PC-9 (cell line): ENCODE measurements at regions not wholly inside any gene's neighbourhood (a gene's known extent, or its start where the extent isn't known, plus 50 kb on each side); places are given as distances from the start of the nearest gene placed in this dataset.

ENCODE experiments used
- EZH2 ChIP-seq: fragments of 200-600 bp; sonication (generic); IDR thresholded peaks from 2 replicates; pipeline ENCODE4 v1.8.0; 2017; ENCODE audit warnings: antibody characterized with exemption, low read depth
- TF ChIP-seq, protein P1 (sequence below): fragments of 200-600 bp; sonication (generic); conservative IDR thresholded peaks from 2 replicates; pipeline ENCODE4 v1.6.1; 2017; ENCODE audit warnings: mixed run types, antibody characterized with exemption, mild to moderate bottlenecking, moderate library complexity

DNA sequence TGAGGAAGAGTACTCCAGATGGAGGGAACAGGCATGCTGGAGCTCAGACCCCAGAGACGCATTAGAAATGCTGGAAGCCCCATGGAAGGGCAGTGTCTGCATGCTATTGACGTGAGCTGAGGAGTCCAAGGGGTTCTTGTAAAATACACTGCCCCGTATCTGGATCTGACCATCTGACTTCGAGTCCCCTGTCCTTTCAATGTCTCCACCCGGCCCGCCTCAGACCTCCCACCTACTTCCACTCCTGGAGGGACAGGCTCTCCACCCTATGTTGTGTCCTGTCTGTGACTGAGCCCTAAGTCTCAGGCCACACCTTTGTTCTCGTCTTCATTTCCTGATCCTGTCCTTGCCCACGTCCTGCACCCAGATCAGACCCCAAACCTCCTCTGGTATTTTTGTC is 496.3 kb downstream of the CDH26 start:
- TF ChIP-seq, protein P1, sequence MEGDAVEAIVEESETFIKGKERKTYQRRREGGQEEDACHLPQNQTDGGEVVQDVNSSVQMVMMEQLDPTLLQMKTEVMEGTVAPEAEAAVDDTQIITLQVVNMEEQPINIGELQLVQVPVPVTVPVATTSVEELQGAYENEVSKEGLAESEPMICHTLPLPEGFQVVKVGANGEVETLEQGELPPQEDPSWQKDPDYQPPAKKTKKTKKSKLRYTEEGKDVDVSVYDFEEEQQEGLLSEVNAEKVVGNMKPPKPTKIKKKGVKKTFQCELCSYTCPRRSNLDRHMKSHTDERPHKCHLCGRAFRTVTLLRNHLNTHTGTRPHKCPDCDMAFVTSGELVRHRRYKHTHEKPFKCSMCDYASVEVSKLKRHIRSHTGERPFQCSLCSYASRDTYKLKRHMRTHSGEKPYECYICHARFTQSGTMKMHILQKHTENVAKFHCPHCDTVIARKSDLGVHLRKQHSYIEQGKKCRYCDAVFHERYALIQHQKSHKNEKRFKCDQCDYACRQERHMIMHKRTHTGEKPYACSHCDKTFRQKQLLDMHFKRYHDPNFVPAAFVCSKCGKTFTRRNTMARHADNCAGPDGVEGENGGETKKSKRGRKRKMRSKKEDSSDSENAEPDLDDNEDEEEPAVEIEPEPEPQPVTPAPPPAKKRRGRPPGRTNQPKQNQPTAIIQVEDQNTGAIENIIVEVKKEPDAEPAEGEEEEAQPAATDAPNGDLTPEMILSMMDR: no peak
- no peak for TF ChIP-seq EZH2
